ENCODE measurements at regions not wholly inside any gene's neighbourhood (a gene's known extent, or its start where the extent isn't known, plus 50 kb on each side); places are given as distances from the start of the nearest gene placed in this dataset.

- no peak for TF ChIP-seq POLR2AphosphoS5 (IDR thresholded peaks at IDR 0.05; ENCODE audit: low read depth, low read length)
- no peak for TF ChIP-seq POLR2A (IDR thresholded peaks at IDR 0.05; ENCODE audit: low read depth, low read length)
- no peak for TF ChIP-seq TAF1 (IDR thresholded peaks at IDR 0.05; ENCODE audit: borderline replicate concordance, low read depth, low read length)
- FAIRE-seq (no peak), DNase-seq (ENCODE audit: insufficient read length) (no peak)
Observed at GRCh38 chr1:244917073-244917670, 52.8 kb upstream of the HNRNPU start.

DNA sequence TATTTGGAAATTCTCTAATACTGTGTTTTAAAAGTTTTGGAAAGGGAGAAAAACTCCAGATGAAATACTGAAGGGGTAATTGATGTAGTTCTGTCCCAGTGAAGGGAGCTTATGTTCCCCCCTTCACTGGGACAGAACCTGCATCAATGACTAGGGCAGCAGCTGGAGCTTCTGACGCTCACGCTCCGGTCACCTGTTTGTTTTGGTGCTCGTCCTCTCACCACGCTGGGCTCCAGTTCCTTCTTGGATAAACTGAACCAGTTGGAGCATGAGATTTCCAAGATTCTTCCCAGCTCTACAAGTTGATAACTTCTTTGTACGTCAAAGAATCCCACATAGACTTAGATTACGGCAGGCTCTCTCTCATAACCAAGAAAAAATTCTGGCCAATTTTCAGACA is 51.4 kb upstream of the HNRNPU start:
- DNase-seq (ENCODE audit: insufficient read length) = no peak
- no peak for FAIRE-seq
- TF ChIP-seq POLR2A (IDR thresholded peaks at IDR 0.05; ENCODE audit: low read depth, low read length) = no peak
- TF ChIP-seq TAF1 (IDR thresholded peaks at IDR 0.05; ENCODE audit: borderline replicate concordance, low read depth, low read length) = no peak
- TF ChIP-seq POLR2AphosphoS5 (IDR thresholded peaks at IDR 0.05; ENCODE audit: low read depth, low read length) = no peak

DNA sequence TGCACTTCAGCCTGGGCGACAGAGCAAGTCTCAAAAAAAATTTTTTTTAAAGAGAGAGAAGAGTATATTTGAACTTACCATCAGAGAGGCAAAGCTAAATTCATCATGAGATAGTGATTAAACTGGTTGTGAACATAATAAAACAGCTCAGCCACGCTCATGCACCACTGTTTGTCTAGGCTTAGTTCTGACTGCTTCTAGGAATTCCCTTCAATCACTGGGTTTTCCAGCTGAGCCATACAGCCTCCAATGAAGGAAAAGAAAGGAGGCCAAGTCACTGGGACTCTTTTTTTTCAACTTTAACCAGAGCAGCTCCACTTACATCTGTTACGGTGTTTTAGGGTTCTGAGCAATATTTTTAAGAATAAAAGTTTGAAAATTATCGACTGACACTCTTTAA is 50.4 kb upstream of the HNRNPU start:
- no peak for FAIRE-seq
- no peak for TF ChIP-seq POLR2AphosphoS5 (IDR thresholded peaks at IDR 0.05; ENCODE audit: low read depth, low read length)
- no peak for TF ChIP-seq TAF1 (IDR thresholded peaks at IDR 0.05; ENCODE audit: borderline replicate concordance, low read depth, low read length)
- no peak for TF ChIP-seq POLR2A (IDR thresholded peaks at IDR 0.05; ENCODE audit: low read depth, low read length)
- no peak for DNase-seq (ENCODE audit: insufficient read length)
